Fibroblast of peridontal ligament (primary cell): ENCODE measurements at regions not wholly inside any gene's neighbourhood (a gene's known extent, or its start where the extent isn't known, plus 50 kb on each side); places are given as distances from the start of the nearest gene placed in this dataset.
"Not testable (repeated sequence)": the region's sequence is repeated elsewhere in the genome, so short reads cannot be mapped to it uniquely, and the experiment has no call there.

Experiments
- DNase-seq: peaks from one replicate; pipeline ENCODE4 v3.0.0-alpha.2; 2010; ENCODE audit errors: extremely low read depth

DNA sequence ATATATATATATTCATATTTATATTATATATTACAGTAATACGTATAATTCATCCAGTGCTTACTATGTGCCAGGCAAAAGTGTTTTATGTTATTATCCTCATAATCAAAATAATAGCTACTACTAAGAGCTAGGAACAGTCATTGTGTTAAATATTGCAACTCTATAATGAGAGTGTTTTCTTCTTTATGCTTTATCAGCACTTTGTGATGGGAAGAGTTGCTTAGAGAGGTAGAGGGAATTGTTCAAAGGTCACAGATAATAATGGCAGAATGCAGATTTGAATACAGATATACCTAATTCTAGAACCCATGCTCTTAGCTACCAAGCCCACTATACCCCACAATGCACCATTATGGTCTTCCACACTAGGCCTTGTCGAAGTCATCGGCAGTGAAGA, 318.8 kb upstream of the PPARGC1A start:
- DNase-seq, result no peak

DNA sequence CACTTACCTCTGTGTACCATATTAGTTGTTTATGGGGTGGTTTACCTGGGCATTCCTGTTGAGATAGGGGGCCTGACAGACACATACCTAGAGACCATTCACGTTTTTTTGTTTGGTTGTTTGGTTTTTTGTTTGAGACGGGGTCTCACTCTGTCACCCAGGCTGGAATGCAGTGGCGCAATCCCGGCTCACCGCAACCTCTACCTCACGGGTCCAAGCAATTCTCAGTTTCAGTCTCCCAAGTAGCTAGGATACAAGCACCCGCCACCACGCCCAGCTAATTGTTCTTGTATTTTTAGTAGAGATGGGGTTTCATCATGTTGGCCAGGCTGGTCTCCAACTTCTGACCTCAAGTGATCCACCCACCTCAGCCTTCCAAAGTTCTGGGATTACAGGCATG, 314.9 kb upstream of the PPARGC1A start:
- DNase-seq, result not testable (repeated sequence)

DNA sequence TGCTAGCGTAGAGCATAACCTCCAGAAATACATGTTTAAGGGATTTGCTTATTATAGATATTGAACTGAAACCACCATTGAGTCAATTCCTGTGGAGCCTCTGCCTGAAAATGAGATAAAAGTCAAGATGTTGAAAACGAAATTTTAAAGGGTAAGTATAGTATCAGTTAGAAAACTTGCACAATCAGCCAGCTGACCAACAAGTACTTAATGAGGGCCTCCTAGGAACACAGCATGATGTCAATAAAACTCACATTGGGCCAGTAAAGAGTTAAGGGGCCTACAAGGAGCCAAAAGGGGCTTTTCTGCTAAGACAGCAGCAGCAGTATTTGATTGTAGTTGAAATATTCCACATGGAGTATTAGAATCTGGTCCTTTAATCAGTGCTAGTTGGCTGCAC, 314.1 kb upstream of the PPARGC1A start:
- DNase-seq, result no peak

DNA sequence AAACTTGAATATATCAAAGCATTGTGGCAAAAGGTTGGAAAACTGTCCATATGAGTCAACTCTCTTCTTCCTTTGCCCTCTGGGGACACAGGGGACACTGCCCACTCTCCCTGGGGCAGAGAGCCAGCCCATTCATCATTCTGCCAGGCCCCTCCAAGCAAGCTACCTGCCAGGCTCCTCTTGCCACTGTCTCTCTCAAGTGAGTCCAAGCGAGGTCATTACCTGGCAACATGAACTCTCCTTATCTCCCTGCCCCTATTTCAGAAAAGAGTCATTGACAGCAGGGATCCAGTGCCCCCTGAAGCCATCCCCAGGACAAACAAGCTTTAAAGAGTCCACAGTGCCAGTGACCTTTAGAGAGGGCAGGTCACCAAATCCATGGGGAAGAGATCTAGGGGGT, 312.7 kb upstream of the PPARGC1A start:
- no peak for DNase-seq

DNA sequence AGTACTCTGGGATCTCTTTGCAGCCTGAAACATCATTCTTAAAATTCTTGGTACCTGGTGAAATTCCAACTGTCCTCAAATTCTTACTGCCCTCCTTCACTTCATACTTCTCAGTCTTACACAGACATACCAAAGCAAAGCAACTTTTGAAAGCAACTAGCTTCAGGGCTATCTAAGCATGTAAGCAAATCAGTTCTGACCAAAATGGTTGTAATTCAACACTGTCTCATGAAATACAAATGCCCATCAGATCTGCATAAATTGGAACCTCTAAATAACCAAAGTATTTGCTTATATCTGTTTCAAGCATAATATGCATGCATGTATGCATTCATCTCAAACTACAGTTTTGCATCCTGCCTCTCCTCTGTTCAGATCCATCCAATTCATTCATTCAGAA, 308.1 kb upstream of the PPARGC1A start:
- DNase-seq, result peak; percentile 27

DNA sequence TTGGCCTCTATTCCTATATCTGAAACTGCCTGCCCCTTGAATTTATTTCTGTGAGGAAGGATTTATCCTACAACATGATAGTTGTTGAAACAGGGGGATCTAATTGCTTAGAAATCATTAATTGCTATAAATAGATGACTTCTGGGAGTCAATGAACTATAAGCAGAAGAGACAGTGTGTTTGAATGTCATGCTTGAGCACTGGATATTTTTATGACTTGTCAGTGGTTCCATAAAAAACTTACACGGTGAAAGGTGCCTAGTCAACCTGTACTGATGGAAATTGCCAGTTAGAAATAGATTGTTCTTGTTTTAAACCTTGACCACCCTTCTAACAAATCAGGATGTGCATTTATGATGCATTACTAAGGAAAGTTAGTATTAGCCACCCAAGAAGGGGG, 306.9 kb upstream of the PPARGC1A start:
- DNase-seq, result no peak

DNA sequence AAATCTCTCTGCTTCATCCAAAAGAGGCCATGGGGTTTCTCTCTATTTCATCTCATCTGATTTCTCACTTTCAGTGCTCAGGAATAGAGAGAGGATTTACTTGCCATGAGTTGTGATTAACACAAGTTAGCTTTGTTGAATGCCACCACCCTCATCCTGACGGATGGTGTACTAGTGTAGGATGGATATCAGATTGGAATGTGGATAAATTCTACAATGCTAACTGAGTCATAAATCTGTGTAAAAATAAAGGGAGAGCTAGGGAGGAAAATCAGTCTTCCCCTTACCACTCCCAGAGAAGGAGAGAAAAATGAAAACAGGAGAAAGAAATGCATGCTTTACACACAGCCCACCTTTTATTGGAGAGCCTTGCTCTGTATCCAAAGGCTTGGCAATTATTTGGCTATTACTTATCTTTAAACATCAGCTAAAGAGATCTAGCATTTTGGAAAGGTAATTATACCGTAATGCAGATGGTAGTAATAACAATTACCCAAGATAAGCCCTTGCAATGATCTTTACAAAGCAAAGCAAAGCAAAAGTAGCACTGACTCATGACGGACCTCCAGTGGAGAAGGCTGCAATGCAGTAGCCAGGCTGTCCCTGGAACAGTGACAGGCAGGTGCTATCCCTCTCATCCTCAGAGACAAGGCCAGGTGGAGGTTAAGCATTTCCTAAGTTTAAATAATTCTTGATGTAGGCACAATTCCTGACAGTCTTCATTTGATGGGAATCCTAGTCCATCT, 306.3 kb upstream of the PPARGC1A start:
- DNase-seq, result no peak

DNA sequence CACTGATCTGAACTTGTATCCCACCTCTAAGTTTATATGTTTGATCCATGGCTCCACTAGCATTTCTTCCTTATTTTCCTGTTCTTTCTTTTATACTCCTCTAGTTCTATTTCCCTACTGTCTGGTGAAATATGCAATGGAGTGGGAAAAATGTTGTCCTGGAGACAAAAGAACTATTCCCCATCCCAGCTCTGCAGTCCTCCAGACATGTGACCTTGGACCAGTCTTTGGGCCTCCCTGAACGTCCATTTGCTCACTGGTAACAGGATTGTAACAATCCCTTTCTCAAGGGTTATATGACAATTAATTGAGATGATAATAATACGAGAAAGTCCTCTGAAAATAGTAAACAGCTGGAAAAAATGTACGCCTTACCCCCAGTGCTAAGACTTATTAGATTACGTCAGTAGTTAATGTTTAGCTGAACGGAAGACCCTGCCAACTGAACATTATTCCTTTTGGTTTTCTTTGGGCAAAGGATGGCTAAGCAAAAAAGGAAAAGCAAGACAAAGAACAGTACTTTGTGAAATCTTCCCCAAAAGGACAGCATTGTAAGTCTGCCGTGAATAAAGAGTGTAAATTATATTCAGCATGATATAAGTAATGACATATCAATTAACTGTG, 302.3 kb upstream of the PPARGC1A start:
- no peak for DNase-seq

DNA sequence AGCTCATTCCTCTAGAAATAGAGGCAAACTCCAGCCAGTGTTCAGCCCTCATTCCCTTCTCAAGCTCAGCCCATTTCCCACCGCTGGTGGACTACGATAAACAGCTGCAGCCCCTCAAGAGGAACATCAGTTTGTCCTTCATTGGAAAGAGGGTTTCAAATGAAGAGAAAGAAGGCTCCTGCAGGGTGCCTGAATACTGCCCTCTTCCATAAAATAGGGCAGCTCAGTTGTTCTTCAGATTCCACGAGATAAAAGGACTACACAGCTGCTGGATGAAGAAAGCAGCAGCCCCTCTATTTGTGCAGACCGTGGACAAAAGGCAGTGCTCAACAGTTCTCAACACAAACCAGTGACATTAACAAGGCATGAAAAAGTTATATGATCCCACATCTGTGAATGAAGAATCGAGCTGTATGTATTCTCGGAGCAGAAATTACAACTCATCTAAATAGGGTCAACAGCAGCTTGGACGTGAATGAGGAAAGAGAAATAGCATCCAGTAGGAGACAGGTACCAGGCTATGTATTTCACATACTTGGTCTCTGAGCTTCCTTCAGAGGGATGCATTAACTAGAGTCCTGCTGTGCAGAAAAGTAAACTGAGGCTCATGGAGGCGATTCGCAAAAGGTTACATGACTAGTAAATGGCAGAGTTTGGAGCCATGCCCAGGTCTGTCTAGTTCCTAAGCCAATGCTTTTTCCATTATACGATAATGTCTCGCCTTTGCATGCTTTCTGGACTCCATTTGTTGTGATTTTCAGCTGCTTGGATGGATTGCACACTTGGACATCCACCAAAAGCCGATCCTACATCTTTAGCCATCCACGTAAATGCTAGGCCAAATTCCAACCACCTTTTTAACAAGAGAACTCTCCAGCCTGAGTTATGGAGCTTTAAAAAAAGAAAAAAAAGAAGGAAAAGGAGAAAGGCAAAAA, 301.2 kb upstream of the PPARGC1A start:
- no peak for DNase-seq

DNA sequence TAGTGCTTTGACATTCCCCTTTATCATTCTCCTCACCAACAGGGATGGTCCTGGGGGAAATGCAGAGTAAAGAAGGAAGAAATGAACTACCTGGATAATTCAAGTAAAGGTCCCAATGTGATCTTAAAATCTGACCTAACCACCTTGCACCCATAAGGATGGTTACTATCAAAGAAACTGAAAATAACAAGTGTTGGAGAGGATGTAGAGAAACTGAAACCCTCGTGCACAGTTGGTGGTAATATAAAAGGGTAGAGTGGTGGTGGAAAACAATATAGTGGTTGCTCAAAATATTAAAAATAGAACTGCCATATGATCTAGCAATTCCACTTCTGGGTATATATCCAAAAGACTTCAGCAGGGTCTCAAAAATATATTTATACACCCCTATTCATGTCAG, 298.6 kb upstream of the PPARGC1A start:
- DNase-seq, result no peak

DNA sequence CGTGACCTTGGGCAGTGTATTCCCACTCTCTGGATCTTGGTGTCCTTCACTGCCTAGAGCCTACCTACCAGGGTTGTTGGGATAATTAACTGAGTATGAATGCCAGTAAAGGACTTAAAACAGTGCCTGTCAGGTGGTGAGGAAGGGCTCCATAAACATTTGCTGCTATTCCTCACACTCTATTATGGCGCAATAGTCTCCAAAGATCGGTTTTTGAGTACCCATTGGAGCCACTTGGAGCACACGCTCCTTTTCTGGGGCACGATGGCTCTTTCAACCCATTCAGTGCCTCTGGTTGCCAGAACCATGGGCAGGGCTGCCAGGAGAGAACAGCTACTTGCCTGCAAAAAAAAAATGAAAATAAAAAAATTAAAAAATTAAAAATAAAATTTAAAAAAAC, 296.6 kb upstream of the PPARGC1A start:
- DNase-seq, result no peak

DNA sequence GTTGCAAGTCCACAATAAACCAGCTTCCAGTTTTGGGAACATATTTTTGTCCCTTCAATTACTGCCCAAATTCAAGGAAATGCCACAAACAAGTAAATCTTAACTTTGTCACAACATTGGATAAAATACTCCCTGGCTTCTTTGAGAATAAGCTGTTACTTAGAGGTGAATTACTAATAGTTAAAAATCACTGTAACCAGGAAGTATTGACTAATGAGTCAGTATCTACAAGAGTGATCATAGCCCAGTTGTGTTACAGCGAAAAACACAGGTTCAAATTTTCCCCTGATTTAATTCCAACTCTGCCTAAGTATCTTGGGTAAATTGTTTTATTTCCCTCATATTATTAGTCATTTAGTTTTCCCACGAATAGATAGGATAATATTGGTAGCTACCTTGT, 291.2 kb upstream of the PPARGC1A start:
- DNase-seq, result no peak

DNA sequence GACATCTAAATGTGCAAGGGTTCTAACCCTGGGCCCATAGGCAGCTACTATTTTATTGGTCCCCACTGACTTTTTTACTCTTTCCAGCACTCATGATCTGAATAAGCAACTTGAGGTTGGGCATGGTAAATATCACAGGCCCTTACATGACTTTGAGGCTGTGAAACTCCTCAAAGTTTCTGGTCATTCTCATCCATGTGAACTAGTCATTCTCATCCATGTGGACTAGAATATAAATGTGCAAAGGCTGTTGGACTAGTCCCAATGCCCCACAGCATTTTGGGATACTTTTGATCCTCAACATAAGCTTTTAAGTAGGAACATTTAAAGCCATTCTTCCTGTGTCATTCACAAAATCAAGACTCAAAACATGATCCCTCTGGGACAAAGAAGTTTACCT, 290.7 kb upstream of the PPARGC1A start:
- DNase-seq, result no peak

DNA sequence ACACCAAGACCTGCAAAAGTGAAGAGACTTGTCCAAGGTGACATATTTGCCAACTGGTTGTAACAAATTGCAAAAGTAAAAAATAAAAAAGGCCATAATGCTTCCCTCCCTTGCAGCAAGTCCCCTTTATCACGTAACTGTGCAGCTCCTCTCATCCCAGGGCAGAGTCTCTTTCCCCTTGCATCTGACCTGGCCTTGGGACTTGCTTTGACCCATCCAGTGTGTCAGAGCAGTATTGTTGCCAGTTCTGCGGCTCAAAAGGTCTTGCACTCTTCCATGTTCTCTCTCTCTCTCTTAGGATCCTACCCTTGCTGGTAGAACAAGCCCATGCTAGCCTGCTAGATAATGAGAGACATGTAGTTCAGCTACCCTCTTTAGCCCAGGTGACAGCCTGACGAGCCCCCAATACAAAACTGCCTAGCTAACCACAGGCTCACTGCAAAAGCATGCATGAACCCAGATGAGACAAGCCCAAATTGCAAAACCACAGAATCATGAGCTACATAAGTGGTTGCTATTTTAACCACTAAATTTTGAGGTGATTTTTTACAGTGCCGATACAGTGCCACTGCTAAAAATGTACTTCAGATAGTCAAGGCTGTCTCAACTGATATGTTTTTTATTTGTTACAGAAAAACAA, 289.5 kb upstream of the PPARGC1A start:
- DNase-seq, result peak; percentile 30

DNA sequence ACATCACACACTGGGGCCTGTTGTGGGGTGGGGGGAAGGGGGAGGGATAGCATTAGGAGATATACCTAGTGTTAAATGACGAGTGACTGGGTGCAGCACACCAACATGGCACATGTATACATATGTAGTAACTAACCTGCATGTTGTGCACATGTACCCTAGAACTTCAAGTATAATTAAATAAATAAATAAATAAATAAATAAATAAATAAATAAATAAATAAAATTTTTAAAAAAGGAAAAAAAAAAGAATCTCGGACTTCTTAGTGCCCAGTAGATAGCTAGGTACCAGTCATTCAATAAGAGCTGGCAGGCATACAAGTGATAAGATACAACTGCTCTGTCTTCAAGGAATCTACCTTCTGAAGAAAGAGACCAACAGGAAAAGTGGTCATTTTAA, 287.6 kb upstream of the PPARGC1A start:
- DNase-seq, result not testable (repeated sequence)

DNA sequence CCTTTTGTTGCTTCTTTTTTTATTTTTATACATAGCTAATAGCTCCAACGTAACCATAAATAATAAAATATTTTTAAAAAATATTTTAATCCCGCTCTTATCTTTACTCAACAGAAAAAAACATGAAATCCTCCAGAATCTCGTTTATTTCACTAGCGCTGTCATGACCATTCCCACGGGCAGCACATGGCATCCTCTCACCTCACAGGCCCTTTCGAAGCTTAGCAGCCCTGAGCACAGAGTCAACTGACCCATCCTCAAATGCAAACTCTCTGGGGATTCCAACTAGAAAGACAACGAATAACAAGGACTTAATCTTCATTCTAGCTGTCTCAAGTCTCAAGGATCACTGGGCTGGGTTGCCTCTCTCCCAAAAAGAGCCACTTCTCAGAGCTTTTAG, 285.9 kb upstream of the PPARGC1A start:
- no peak for DNase-seq

DNA sequence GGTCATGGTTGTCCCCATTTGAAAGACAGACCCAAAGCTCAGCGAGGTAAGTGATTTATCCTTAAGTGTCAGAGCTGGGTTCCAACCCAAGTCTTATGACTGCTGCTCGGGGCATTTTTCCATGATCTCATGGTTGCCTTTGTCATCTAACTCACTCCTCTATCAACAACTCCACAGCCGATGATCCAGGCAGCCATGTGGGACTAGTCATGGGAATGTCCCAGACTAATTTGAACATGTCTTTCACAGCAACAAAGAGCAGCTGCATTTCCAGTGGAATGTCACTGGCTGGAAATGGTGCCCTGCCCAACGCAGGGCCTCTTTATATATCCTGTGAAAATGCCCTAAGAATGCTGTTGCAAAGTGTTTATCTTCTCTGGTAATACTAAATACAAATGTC, 284.8 kb upstream of the PPARGC1A start:
- DNase-seq, result peak; percentile 26

DNA sequence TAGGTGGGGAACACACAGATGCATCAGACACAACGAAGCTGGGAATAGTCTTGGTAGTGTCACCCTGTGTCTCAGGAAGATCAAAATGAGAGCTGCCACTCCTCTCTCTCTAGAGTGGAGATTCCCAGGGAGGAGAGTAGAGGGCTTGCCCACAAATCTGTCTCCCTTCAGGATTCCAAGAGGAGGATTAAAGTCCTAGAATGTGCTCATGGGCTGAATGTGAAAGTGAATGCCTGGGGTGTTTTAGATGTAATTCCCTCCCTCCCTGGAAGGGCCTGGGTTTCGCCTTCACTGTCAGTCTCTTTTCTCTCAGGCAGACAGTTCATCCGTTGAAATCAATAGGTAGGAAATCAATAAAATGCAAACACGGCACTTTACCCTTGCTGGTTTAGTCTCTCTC, 282.6 kb upstream of the PPARGC1A start:
- DNase-seq, result no peak

DNA sequence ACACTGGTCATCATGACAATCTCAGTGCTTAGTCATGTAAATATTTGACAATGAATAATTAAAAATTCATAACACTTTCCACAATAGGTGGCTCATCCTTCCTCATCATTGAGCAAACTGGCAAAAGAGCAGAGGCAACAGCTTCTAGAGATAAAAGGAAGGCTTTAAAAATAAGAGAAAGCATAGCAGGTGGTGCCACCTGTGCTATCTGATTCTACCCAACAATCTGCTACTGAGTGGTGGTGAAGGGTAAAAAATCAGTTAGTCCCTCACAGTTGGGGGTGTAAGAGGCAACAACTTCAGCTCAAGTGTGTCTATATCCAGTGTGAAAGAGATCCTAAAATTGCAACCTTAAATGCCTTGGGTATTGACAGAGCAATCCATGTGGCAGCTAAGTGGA, 280.1 kb upstream of the PPARGC1A start:
- no peak for DNase-seq

DNA sequence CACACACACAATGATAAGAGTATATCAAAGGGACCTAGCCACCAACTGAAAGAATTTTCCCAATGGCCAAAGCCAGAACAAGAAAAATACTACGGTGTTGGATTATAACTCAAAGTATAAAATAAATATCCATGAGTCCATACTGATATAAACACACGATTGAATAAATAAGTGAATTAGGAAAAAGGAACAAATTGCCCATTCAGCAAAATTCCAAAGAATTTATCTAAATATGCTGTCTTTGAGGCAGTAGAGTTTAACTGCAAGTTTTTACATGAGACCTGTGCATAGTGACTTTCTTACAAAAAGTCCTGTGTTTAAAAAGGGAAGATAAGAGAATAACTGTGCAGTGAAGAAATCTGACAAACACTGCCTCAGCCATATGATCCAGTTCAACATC, 278.8 kb upstream of the PPARGC1A start:
- no peak for DNase-seq

DNA sequence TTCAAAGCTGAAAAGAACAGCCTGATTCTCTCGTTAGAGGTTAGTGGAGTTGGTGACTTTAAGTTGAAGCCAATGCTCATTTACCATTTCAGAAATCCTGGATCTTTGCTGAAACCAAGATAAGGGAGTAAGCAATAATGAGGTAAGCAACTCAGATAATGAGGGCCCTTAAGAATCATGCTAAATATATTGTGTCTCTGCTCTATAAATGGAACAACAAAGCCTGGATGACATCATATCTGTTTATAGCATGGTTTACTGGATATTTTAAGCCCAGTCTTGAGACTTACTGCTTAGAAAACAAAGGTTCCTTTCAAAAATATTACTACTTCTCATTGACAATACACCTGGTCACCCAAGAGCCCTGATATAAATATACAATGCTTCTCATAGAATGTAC, 276.7 kb upstream of the PPARGC1A start:
- DNase-seq, result no peak

DNA sequence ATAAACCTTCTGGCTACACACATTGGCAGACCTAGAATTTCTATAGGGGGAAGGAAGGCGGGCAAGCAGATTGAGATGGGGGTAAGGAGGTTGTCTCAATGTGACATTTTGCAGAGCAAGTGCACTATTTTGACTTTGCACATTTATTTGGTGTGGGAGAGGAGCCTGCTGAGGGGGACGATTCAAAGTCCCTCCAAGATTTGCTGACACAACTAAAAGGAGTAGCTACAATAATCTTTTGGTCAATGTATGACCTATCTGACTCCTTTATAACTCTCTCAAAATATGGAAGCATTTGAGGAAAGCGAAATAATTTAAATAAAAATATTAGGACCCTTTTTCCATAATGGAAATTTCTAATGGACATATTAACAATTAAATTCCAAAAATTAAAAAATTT, 274.9 kb upstream of the PPARGC1A start:
- DNase-seq, result no peak
